Activated CD8-positive, alpha-beta memory T cell treated with anti-CD3 and anti-CD28 coated beads for 4 hours (primary cell): ENCODE measurements at regions not wholly inside any gene's neighbourhood (a gene's known extent, or its start where the extent isn't known, plus 50 kb on each side); places are given as distances from the start of the nearest gene placed in this dataset.
"Not testable (repeated sequence)": the region's sequence is repeated elsewhere in the genome, so short reads cannot be mapped to it uniquely, and the experiment has no call there.

Experiments used
- DNase-seq, 2 donors: peaks; one replicate each; pipeline ENCODE4 v3.0.0-alpha.2; 2020; ENCODE audit warnings: low read depth in 2 of 2

DNA sequence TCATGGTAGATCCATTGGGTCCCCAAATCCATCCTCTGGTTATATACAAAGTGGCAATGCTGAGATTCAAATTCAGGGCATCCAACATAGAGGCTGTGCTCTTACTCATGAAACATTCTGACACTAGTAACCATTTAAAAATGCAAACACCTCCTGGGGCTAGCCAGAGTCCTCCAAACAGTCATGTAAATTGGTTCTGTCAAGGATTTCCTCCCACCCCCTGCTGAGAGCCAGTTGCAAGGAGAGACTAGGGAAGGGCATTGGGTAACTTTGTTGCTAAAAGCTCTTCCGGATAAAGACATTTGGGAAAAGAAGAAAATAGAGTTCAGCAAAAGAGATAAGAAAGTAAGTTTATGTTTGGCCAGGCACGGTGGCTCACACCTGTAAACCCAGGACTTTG lies 58.3 kb downstream of the ART5 start:
- DNase-seq: not testable (repeated sequence)

DNA sequence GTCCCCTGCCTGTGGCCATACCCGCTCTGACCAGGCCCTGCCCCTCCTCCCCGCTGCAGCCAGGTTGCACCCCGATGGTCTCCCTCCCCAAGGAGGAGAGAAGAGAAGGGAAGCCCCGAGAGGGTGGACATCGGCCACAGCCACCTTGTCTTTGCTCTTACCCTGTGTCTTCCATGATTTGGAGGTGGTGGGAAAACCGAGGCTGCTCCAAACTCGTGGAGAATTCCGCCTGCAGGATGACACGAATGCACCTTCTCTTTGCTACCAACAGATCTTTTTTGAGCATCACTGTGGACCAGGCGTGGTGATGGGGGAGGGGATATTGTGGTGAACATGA lies 60.4 kb downstream of the ART5 start:
- not testable (repeated sequence) for DNase-seq

- DNase-seq: peak in 1 of 2 donors; percentile 15
Observed at GRCh38 chr11:3580487-3581388, 61.1 kb downstream of the ART5 start.

DNA sequence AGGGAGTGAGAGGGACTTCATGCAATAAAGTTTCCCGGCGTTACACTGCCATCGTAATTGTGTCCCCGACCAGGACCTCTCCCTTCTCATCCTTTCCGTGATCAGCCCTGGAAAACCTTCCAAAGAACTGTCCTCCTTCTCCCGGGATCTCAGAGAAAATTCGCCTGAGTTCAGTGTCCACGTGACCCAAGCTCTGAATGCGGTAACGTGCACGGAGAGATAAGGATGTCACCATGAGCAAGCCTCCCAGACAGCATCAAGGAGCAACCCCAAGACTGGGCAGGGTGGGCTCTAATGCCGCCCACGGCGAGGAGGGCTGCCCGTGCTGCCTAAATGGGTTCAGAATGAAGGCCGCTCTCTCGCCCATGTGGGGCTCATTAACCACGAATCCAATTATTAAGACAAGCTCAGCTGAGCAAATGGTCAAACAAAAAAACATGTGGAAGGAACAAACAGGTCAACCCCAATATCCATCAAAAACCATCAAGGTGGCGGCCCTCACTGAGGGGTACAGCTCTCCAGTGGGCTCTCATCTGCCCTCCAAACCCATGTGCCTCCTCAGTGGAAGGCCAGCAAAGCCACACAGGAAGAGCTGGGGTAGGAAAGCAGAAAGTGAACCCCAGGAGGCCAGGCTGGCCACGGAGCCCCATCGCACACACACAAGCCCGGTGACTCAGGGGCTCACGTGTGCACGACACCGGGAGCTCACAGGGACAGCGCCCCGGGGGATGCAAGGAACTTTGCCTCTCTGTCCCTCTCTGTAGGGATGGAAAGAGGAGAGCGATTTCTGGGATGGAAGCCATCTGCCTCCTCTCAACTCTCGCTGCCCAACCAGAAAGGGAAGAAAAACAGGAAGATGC lies 62.0 kb downstream of the ART5 start:
- DNase-seq: not testable (repeated sequence)

DNA sequence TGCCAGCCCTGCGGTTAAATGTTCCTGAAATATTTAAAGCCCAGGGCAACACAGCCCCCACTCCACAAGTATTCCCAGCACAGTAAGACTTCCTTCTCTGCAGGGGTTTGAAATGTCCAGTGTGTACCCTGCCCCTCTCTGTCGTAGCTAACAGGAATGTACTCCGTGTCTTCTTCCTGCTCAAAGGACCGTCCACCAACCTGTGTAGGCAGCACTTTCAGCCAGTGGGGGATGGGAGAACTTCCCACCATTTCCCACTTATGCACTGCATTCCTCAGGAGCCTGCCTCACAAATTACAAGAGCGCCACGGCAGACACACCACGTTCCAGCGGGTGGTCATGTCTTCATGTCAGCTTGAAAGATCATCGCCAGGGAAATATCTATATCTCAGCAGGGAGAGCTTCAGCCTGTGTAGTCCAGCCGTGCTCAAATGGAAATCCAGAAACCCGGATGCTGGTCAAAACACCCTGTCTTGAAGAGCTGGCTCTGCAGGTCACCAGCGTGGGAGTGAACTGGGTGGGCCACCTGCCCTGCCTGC lies 65.7 kb downstream of the ART5 start:
- DNase-seq: not testable (repeated sequence)

GRCh38 chr11:3572976-3573647 lies 68.7 kb downstream of the ART5 start:
- DNase-seq: not testable (repeated sequence)

- not testable (repeated sequence) for DNase-seq
Observed at GRCh38 chr11:3571752-3572151, 70.0 kb downstream of the ART5 start.

- not testable (repeated sequence) for DNase-seq
Observed at GRCh38 chr11:3565838-3566237, 76.0 kb downstream of the ART5 start.

DNA sequence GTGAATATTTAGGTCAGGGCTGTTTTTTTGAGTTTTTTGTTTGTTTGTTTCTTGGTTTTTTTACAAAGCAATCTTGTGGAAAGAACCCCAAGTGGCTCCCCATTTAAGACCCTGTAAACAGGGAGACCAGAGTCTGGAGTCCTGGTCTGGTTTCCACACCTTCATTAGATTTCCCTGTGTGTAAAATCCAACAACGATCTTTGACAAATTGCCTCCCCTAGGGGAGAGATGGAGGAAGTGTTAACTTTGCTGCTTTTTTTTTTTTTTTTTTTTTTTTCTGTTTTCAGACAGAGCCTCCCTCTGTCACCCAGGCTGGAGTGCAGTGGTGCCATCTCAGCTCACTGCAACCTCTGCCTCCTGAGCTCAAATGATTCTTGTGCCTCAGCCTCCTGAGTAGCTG lies 77.4 kb downstream of the ART5 start:
- DNase-seq: not testable (repeated sequence)

GRCh38 chr11:3554621-3555020 lies 87.2 kb downstream of the ART5 start:
- not testable (repeated sequence) for DNase-seq

- DNase-seq: not testable (repeated sequence)
Observed at GRCh38 chr11:3544990-3545389, 96.8 kb downstream of the ART5 start.

DNA sequence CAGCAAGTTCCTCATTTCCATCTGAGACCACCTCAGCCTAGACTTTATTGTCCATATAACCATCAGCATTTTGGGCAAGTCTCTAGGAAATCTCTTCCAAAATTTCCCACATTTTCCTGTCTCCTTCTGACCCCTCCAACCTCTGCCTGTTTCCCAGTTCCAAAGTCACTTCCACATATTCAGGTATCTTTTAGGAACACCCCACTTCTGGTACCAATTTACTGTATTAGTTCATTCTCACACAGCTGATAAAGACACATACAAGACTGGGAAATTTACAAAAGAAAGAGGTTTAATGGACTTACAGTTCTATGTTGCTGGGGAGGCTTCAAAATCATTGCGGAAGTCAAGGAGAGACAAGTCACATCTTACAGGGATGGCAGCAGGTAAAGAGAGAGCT lies 103.6 kb downstream of the ART5 start:
- not testable (repeated sequence) for DNase-seq

DNA sequence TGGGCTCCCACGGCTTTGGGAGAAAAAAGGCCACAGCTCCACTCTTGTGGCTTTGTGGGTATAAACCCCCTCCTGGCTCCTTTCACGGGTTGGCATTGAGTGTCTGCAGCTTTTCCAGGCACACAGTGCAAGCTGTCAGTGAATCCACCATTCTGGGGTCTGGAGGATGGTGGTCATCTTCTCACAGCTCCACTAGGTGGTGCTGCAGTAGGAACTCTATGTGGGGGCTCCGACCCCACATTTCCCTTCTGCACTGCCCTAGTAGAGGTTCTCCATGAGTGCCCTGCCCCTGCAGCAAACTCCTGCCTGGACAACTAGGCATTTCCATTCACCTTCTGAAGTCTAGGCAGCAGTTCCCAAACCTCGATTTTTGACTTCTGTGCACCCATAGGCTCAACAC lies 104.5 kb downstream of the ART5 start:
- DNase-seq: not testable (repeated sequence)

DNA sequence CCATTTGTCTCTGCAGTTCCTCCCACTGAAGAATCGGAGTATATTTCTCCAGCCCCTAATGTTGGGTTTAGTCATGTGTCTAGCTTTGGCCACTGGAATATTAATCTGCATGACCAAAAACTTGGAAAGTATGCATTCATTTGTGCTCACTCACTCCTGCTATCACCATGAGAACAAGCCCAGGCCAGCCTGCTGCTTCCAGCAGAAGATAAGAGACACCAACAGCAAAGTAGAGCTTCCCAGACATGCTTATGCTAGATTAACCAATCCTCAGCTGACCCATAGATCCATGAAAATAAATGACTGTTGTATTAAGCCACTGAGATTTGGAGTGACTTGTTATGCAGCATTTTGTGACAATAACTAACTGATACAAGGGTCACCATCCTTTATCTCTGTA lies 108.8 kb downstream of the ART5 start:
- not testable (repeated sequence) for DNase-seq

DNA sequence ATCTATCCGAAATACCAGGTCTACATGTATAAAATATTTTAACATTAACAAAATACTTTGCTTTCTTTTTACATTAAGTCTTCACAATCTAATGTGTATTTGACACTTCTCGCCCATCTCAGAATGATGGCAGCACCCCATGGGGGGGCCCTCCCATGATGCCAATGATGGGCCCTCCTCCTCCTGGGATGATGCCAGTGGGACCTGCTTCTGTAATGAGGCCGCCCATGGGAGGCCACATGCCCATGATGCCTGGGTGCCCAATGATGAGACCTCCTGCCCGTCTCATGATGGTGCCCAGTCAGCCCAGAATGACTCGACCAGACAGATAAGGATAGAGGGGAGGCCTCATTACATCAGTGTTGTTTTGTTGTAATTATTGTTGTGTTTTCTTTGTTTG lies 110.5 kb downstream of the ART5 start:
- not testable (repeated sequence) for DNase-seq

DNA sequence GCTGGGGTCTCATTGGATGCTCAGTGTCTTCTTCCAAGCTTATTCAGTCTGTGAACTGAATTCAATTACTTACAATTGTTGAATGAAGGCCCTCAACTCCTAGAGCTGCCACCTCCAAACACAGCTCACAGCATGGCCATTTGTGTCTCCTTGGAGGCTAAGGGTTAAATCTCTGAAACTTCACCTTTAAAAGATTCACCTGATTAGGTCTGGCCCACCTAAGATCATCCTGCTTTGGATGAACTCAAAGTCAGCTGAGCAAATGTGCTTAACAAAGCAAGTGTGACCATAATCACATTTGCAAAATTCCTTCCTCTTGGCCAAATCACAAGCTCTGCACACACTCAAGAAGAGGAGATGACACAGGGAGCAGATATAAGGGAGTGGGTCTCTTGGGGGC lies 118.2 kb downstream of the ART5 start:
- not testable (repeated sequence) for DNase-seq

DNA sequence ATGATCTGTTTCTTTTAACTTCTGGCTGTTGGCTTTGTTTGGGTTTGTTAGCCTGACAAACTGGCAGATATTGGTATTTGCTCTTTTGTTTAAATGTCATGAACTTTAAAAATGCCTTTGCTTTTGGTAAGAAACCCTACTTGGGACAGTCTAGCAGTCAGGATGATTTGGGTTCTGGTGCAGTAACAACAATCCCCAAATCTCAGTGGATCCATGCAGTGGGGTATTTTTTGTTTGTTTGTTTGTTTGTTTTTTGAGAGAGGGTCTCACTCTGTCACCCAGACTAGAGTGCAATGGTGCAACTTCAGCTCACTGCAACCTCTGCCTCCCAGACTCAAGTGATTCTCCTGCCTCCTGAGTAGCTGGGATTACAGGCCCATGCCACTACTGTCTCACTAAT lies 120.9 kb downstream of the ART5 start:
- DNase-seq: not testable (repeated sequence)

DNA sequence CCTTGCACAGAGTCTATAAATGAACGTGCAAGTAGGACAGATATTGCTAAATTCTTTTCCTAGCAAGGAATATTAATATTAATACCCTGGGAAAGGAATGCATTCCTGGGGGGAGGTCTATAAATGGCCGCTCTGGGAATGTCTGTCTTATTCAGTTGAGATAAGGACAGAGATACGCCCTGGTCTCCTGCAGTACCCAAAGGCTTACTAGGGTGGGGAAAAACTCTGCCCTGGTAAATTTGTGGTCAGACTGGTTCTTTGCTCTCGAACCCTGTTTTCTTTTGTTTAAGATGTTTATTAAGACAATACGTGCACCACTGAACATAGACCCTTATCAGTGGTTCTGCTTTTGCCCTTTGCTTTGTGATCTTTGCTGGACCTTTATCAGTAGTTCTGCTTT lies 122.0 kb downstream of the ART5 start:
- DNase-seq: not testable (repeated sequence)

- not testable (repeated sequence) for DNase-seq
Observed at GRCh38 chr11:3516934-3517567, 124.7 kb downstream of the ART5 start.

GRCh38 chr11:3516345-3516933 lies 125.4 kb downstream of the ART5 start:
- DNase-seq: not testable (repeated sequence)
